HEK293 (cell line): ENCODE measurements at regions not wholly inside any gene's neighbourhood (a gene's known extent, or its start where the extent isn't known, plus 50 kb on each side); places are given as distances from the start of the nearest gene placed in this dataset.

ENCODE experiments used
- CTCF ChIA-PET: fragments of 350-600 bp; formaldehyde crosslinking; extraction: SDS; loops from one replicate; lab custom pipeline; 2021; ENCODE audit warnings: antibody characterized with exemption; lab: Yijun Ruan, JAX
- POLR2A ChIA-PET: fragments of 300-600 bp; formaldehyde crosslinking; extraction: SDS; loops from one replicate; lab custom pipeline; 2020; ENCODE audit warnings: antibody characterized with exemption, inconsistent platforms; lab: Yijun Ruan, JAX
- H3K27ac ChIP-seq: fragments of 200-500 bp; sonication (Bioruptor generic); 2 replicates; pipeline ENCODE4 v1.5.1; 2014; ENCODE audit warnings: low read depth, low read length, control low read depth, inconsistent platforms; ENCODE audit errors: extremely low read depth
- H3K36me3 ChIP-seq, 2 experiments: fragments of 200-500 bp in 1 of 2; sonication (Bioruptor generic) in 1 of 2; 1 replicate in 1 of 2; 2 replicates in 1 of 2; pipeline ENCODE4 v1.5.1; 2014 to 2017; ENCODE audit warnings: inconsistent platforms in 2 of 2, low read length in 2 of 2; ENCODE audit not compliant: control insufficient read depth in 2 of 2, insufficient read depth in 1 of 2
- H3K4me1 ChIP-seq: fragments of 200-500 bp; sonication (Bioruptor generic); 2 replicates; pipeline ENCODE4 v1.5.1; 2014; ENCODE audit warnings: mild to moderate bottlenecking, low read length, inconsistent platforms; ENCODE audit not compliant: control insufficient read depth, insufficient read depth
- H3K4me3 ChIP-seq: 2 replicates; pipeline ENCODE4 v1.5.1; 2011; ENCODE audit warnings: low read depth, mild to moderate bottlenecking, control low read depth, low read length, moderate library complexity
- H3K9me3 ChIP-seq: fragments of 200-500 bp; sonication (Bioruptor generic); 2 replicates; pipeline ENCODE4 v1.5.1; 2014; ENCODE audit warnings: low read depth, low read length, inconsistent platforms; ENCODE audit not compliant: control insufficient read depth, insufficient read depth
- AEBP2 ChIP-seq: fragments of 450-650 bp; formaldehyde crosslinking; IDR thresholded peaks from 2 replicates; pipeline ENCODE4 v1.5.1; 2016; ENCODE audit warnings: missing biosample characterization, missing genetic modification characterization, borderline replicate concordance
- KLF17 ChIP-seq: fragments of 450-650 bp; formaldehyde crosslinking; IDR thresholded peaks from 2 replicates; pipeline ENCODE4 v1.5.1; 2016; ENCODE audit warnings: missing biosample characterization, missing genetic modification characterization
- PRDM10 ChIP-seq: fragments of 450-650 bp; formaldehyde crosslinking; IDR thresholded peaks from 2 replicates; pipeline ENCODE4 v1.5.1; 2016; ENCODE audit warnings: missing biosample characterization, missing genetic modification characterization
- SALL2 ChIP-seq: fragments of 450-650 bp; formaldehyde crosslinking; IDR thresholded peaks from 2 replicates; pipeline ENCODE4 v1.5.0; 2017; ENCODE audit warnings: missing biosample characterization, mild to moderate bottlenecking, missing genetic modification characterization, borderline replicate concordance
- SP7 ChIP-seq: fragments of 450-650 bp; formaldehyde crosslinking; IDR thresholded peaks from 2 replicates; pipeline ENCODE4 v1.5.1; 2016; ENCODE audit warnings: missing biosample characterization, missing genetic modification characterization
- WT1 ChIP-seq: fragments of 450-650 bp; formaldehyde crosslinking; IDR thresholded peaks from 2 replicates; pipeline ENCODE4 v1.5.1; 2016; ENCODE audit warnings: missing biosample characterization, missing genetic modification characterization
- ZBTB20 ChIP-seq: fragments of 450-650 bp; formaldehyde crosslinking; IDR thresholded peaks from 2 replicates; pipeline ENCODE4 v1.5.1; 2016; ENCODE audit warnings: missing biosample characterization, missing genetic modification characterization
- ZBTB48 ChIP-seq: fragments of 450-650 bp; formaldehyde crosslinking; IDR thresholded peaks from 2 replicates; pipeline ENCODE4 v1.5.1; 2016; ENCODE audit warnings: missing biosample characterization, missing genetic modification characterization
- ZFHX2 ChIP-seq: fragments of 450-650 bp; formaldehyde crosslinking; conservative IDR thresholded peaks from 2 replicates; pipeline ENCODE4 v1.5.1; 2016; ENCODE audit warnings: missing biosample characterization, missing genetic modification characterization
- ZNF10 ChIP-seq: fragments of 450-650 bp; formaldehyde crosslinking; IDR thresholded peaks from 2 replicates; pipeline ENCODE4 v1.5.1; 2017; ENCODE audit warnings: missing biosample characterization, missing genetic modification characterization
- ZNF112 ChIP-seq: fragments of 450-650 bp; formaldehyde crosslinking; IDR thresholded peaks from 2 replicates; pipeline ENCODE4 v1.5.0; 2017; ENCODE audit warnings: missing biosample characterization, missing genetic modification characterization
- ZNF114 ChIP-seq: fragments of 450-650 bp; formaldehyde crosslinking; IDR thresholded peaks from 2 replicates; pipeline ENCODE4 v1.5.0; 2017; ENCODE audit warnings: missing biosample characterization, missing genetic modification characterization
- ZNF121 ChIP-seq: fragments of 450-650 bp; formaldehyde crosslinking; IDR thresholded peaks from 2 replicates; pipeline ENCODE4 v1.5.1; 2016; ENCODE audit warnings: missing biosample characterization, missing genetic modification characterization
- ZNF133 ChIP-seq: fragments of 450-650 bp; formaldehyde crosslinking; IDR thresholded peaks from 2 replicates; pipeline ENCODE4 v1.5.1; 2016; ENCODE audit warnings: missing biosample characterization, missing genetic modification characterization
- ZNF175 ChIP-seq: fragments of 450-650 bp; formaldehyde crosslinking; IDR thresholded peaks from 2 replicates; pipeline ENCODE4 v1.5.1; 2016; ENCODE audit warnings: missing biosample characterization, missing genetic modification characterization
- ZNF239 ChIP-seq: fragments of 450-650 bp; formaldehyde crosslinking; IDR thresholded peaks from 2 replicates; pipeline ENCODE4 v1.5.1; 2016; ENCODE audit warnings: missing biosample characterization, missing genetic modification characterization
- ZNF248 ChIP-seq: fragments of 450-650 bp; formaldehyde crosslinking; IDR thresholded peaks from 2 replicates; pipeline ENCODE4 v1.5.1; 2017; ENCODE audit warnings: missing biosample characterization, missing genetic modification characterization
- ZNF266 ChIP-seq: fragments of 450-650 bp; formaldehyde crosslinking; IDR thresholded peaks from 2 replicates; pipeline ENCODE4 v1.5.1; 2016; ENCODE audit warnings: missing biosample characterization, missing genetic modification characterization, low read depth
- ZNF433 ChIP-seq: fragments of 450-650 bp; formaldehyde crosslinking; IDR thresholded peaks from 2 replicates; pipeline ENCODE4 v1.5.1; 2016; ENCODE audit warnings: missing biosample characterization, missing genetic modification characterization, low read depth
- ZNF639 ChIP-seq: fragments of 450-650 bp; formaldehyde crosslinking; IDR thresholded peaks from 2 replicates; pipeline ENCODE4 v1.5.1; 2016; ENCODE audit warnings: missing biosample characterization, missing genetic modification characterization
- ZNF670 ChIP-seq: fragments of 450-650 bp; formaldehyde crosslinking; IDR thresholded peaks from 2 replicates; pipeline ENCODE4 v1.5.1; 2016; ENCODE audit warnings: missing biosample characterization, missing genetic modification characterization, low read depth
- ZNF792 ChIP-seq: fragments of 450-650 bp; formaldehyde crosslinking; IDR thresholded peaks from 2 replicates; pipeline ENCODE4 v1.5.1; 2016; ENCODE audit warnings: missing biosample characterization, missing genetic modification characterization
- ZXDB ChIP-seq: fragments of 450-650 bp; formaldehyde crosslinking; IDR thresholded peaks from 2 replicates; pipeline ENCODE4 v1.5.1; 2016; ENCODE audit warnings: missing biosample characterization, missing genetic modification characterization

GRCh38 chr3:178152988-178153387 lies 383.2 kb upstream of the KCNMB2 start:
- TF ChIP-seq PRDM10 (tag by site-specific recombination) (no peak), ZNF175 (tag by site-specific recombination) (no peak), ZNF433 (tag by site-specific recombination) (no peak), AEBP2 (tag by site-specific recombination) (no peak), ZNF792 (no peak), ZBTB20 (tag by site-specific recombination) (no peak), ZNF670 (tag by site-specific recombination) (no peak), ZNF112 (no peak), ZNF121 (tag by site-specific recombination) (no peak), KLF17 (tag by site-specific recombination) (no peak), ZNF266 (tag by site-specific recombination) (no peak), ZBTB48 (tag by site-specific recombination) (no peak), SALL2 (no peak)
- H3K4me1 ChIP-seq = no peaks in the 10 kb centered on the region
- ChIA-PET POLR2A (no interaction called here), CTCF (no interaction called here)
- H3K27ac ChIP-seq = no peak overlapping the region
- no peak overlapping the region for H3K4me3 ChIP-seq
- no peaks in the 10 kb centered on the region for H3K9me3 ChIP-seq
- no peaks in the 10 kb centered on the region for H3K36me3 ChIP-seq

GRCh38 chr3:178155521-178155920 lies 380.7 kb upstream of the KCNMB2 start:
- H3K4me1 ChIP-seq = no peaks in the 10 kb centered on the region
- ChIA-PET CTCF (no interaction called here), POLR2A (no interaction called here)
- H3K36me3 ChIP-seq = no peaks in the 10 kb centered on the region
- no peaks in the 10 kb centered on the region for H3K9me3 ChIP-seq
- no peak for TF ChIP-seq SP7 (tag by site-specific recombination)
- TF ChIP-seq ZXDB (tag by site-specific recombination) = no peak
- TF ChIP-seq ZNF114 (tag by site-specific recombination) = no peak
- no peak for TF ChIP-seq ZFHX2 (tag by site-specific recombination)
- no peak for TF ChIP-seq ZNF133 (tag by site-specific recombination)
- TF ChIP-seq ZNF10 (tag by site-specific recombination) = no peak
- no peak for TF ChIP-seq AEBP2 (tag by site-specific recombination)
- no peak for TF ChIP-seq ZNF639 (tag by site-specific recombination)
- TF ChIP-seq ZNF239 (tag by site-specific recombination) = no peak
- no peak for TF ChIP-seq WT1 (tag by site-specific recombination)
- TF ChIP-seq ZNF248 (tag by site-specific recombination) = no peak
- no peak overlapping the region for H3K27ac ChIP-seq
- H3K4me3 ChIP-seq = no peak overlapping the region
